ENCODE measurements at regions not wholly inside any gene's neighbourhood (a gene's known extent, or its start where the extent isn't known, plus 50 kb on each side); places are given as distances from the start of the nearest gene placed in this dataset.

DNA sequence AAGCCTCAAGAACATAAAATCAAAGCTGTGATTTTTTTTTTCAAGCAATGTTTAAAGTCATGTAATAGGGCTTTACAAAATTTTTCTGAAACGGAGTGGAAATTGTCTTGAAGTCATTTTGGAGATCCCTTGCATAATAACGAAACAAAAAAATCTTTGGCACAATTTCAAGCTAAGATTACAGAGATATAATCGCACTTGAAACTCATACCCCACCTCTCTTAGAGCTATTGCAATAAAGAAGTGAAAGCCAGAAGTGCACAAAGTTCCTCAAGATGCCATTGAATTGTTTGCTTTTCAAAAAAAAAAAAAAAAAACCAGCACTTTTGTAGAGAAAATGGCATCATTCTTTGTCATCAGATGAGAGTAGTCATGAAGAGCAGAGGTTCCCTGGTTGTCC, 152.3 kb downstream of the PAX3 start:
- DNase-seq (ENCODE audit: low spot score): no peak

DNA sequence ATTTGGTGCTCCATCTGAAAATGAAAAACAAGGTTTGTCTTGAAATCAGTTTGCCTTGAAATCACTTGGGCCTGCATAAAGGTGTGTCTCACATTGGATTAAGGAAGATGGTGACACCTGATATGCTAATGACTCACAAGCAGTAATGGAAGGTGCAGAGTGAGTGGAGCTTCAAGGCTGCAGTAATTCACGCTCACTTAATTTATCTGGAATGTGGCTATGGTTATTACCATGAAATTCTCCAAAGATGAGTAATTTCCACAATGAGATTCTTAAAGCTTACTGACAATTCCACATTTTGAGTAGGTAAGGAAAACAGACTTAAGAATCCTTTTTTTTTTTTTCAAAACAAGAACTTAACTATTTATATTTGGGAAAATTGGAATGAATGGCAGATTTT, 156.8 kb downstream of the PAX3 start:
- no peak for DNase-seq (ENCODE audit: low spot score)

DNA sequence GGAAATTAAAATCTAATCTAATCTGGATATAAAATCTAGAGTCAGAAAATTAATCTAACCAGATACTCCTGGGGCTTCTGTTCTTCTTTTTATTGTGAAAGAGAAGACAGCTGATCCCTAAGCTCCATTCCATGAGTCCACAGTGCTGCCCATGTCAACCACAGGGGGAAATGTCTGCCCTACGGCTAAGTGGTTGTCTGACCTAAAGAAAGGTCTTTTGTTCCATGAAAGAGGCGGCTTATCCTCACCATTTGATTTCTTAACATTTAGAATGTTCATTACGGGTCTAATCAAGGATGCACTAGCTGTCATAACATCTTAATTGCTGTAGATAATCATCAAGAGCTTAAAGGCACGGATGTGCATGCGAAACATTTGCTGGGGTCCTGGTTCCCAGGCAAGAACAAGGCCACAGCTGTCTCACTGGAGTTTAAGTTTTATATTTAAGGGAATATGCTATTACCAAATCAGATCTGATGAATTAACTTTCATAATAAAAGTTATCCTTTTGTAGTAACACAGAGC, 162.6 kb downstream of the PAX3 start:
- no peak for DNase-seq (ENCODE audit: low spot score)

DNA sequence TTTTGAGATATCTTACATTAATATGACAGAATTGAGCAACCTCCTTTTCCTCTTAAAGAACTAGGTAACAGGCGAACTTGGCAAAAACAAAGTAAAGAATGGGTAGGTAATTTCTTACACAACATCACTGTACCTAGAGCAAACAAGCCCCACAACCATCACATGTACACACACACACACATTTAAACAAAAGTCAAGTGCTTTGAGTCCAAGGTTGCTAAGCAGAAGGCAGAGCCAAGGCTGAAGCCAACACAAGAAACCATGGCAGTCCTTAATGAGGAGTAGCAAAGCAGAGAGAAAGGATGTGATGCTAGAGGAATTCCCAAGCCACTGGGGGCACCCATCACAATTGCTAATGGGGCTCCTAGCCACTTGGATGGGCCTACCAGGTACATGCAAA, 164.1 kb downstream of the PAX3 start:
- DNase-seq (ENCODE audit: low spot score): no peak

DNA sequence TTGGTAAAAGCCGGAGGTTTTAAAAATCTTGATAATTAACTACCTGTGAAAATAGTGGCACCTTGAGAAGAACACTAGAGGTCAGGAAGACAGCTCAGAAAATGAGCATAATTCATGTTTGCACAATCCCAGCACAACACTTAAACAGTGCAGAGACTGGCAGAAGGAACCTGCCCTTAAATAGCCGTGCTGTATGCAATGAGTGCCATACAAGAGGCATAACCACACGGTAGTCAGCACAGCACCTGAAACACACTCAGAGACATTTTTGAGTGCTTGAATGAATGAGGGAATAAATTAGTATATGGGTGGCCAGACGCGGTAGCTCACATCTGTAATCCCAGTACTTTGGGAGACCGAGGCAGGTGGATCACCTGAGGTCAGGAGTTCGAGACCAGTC, 164.9 kb downstream of the PAX3 start:
- no peak for DNase-seq (ENCODE audit: low spot score)

DNA sequence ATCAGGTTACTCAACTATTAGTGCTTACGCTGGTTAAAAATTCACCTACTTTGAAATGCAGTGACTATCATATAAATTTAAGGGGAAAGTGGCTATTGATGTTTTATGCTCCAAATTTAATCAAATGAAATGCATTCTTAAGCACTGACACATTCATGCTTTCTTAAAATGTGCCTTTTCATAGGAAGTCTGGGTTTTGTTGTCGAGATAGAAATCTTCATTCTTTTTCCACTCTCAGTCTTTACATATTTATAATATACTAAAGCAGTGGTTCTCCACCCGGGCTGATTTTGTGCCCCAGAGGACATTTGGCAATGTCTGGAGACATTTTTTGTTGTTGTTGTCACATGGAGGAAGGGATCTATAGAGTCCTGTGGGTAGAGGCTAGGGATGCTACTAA, 167.9 kb downstream of the PAX3 start:
- no peak for DNase-seq (ENCODE audit: low spot score)

DNA sequence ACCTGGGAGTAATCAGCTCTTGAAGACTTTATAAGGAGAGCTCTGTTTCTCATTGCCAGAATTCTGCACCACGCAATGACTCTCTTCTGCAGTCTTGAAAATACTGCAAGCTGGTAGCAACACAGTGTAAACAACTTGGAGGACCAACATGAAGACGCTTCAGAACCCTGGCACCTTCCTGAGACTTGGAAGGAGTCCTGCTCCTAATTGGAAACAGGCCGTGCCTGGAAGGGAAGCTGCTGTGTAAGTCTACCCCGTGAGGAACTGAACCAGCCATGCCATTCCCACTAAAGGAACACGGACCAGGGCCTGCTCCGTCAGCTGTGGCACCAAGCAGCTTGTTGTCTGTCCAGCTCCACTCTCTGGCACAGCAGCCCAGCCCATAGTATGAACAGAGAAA, 171.1 kb downstream of the PAX3 start:
- no peak for DNase-seq (ENCODE audit: low spot score)

DNA sequence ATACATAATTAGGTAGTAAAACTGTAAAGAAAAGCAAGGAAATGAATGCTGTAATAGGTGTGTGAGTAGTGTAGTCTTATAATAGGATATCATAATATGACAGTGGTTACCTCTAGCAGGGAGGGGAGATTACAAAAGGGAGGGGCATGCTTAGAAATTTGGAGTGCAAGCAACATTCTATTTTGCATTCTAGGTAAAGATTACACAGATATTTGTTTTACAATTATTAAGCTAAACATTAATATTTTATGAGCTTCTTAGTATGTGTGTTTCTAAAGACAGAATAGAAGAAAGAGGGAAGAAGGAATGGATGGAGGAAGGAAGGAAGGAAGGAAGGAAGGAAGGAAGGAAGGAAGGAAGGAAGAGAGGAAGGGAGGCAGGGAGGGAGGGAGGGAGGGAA, 177.9 kb downstream of the PAX3 start:
- DNase-seq (ENCODE audit: low spot score): no peak

DNA sequence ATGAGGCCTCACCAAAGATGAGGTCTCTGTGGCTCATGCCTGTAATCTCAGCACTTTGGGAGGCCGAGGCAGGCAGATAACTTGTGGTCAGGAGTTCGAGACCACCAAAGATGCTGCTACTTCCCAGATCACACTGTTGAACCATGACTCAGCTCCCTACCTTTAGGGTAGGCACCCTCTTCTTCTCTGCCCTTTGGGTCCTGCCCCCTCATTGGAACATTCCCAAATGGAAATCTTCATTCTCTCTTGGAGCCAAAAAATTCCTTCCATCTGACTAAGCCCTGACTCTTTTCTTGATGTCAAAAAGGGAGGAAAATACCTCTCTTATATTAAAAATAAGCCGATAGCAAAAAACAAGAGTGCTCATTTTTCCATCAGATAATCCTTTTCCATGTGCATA, 183.5 kb downstream of the PAX3 start:
- no peak for DNase-seq (ENCODE audit: low spot score)

DNA sequence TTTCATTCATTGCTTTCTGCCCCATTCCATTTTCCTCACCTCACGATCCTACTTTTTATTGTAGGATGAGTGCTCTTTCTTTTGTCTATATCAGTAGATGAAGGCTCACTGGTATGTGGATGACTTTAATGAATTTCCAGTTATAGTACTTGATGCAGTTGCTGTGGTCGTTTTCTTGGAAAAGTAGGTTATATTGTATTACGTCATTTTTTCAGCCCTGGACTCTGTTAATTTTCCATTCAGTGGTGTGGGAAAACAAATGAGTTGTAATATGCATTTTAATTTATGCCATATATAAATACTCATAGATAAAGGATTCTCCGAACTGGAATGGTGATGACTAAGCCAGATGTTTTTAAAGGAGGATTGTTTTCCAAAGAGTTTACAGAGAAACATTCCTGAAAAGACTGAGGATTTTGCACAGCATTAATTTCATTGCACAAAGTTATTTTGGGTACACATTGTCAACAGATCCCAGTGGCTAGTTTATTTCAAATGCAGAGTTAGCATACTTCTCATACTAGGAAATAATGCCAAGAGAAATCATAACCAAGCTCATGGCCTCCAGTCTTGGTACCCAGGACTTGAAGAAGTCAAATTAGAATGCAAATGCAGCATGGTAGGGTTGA, 189.7 kb downstream of the PAX3 start:
- DNase-seq (ENCODE audit: low spot score): no peak

DNA sequence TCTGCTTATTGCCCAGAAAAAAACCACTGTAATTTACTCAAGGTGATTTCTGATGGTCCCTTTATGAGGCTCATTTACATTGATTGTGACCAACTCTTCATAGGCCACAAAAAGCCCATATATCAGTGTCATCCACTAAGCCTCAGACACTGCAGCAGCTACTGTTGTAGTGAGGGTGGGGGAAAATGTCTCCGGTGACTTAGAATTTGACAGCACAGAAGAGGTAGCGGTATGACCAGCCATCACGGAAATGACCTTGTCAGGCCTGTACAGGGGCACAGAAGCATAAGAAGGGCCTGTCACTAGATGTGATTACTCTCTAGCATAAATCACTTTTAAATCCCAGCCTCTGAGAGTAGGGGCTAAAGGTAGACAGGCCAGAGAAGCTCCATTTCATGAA, 190.3 kb downstream of the PAX3 start:
- no peak for DNase-seq (ENCODE audit: low spot score)

DNA sequence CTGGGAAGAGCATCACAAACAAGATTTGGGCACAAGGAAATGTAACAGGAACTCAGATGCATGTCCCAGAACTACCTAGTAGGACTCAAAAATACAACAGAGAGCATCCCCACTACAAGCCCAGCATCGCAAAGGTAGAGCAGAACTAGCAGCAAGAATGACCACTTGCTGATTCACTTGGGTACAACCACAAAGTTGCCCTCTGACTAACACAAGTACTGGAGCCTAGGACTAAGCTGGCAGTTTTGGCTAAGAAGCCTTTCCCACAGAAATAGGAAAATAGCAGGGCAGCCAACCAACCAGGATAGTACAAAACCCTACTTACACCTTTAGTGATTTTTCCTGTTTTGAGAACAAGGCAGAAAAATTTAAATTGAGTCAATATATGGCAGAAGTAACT, 193.8 kb downstream of the PAX3 start:
- no peak for DNase-seq (ENCODE audit: low spot score)

DNA sequence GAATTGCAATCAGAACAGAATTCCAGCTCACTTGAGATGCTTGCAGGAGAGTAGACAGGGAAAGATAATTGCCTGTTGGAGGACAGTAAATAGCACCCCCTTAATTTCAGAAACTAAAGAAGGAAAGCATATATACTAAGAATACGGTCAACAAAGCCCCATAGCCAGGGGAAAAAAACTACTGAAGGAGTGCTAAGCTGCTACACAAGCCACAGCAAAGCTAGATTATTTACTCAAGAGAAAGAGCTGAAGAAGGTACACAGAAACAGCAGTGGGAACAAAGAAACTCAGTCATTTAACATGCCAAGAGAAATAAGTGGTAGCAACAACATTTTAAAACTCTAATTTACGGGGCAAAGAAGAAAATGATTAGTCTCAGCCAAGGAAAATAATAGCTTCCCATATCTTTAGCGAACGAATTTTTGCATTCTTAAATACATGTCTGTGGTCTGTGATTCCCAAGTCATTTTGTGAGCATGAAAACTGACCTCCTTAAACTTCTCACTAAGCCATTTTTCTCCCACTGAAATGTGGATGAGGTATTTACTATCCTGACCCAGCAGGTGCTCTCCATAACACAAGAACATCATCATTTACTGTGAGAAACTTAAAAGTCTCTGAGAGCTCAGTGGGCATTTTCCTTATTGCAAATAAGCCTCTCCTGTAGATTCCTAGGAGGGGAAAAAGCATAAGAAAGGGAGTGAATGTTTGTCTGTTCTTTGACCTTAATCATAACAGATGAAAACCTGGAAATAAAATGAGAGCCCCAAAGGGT, 196.0 kb downstream of the PAX3 start:
- DNase-seq (ENCODE audit: low spot score): no peak

DNA sequence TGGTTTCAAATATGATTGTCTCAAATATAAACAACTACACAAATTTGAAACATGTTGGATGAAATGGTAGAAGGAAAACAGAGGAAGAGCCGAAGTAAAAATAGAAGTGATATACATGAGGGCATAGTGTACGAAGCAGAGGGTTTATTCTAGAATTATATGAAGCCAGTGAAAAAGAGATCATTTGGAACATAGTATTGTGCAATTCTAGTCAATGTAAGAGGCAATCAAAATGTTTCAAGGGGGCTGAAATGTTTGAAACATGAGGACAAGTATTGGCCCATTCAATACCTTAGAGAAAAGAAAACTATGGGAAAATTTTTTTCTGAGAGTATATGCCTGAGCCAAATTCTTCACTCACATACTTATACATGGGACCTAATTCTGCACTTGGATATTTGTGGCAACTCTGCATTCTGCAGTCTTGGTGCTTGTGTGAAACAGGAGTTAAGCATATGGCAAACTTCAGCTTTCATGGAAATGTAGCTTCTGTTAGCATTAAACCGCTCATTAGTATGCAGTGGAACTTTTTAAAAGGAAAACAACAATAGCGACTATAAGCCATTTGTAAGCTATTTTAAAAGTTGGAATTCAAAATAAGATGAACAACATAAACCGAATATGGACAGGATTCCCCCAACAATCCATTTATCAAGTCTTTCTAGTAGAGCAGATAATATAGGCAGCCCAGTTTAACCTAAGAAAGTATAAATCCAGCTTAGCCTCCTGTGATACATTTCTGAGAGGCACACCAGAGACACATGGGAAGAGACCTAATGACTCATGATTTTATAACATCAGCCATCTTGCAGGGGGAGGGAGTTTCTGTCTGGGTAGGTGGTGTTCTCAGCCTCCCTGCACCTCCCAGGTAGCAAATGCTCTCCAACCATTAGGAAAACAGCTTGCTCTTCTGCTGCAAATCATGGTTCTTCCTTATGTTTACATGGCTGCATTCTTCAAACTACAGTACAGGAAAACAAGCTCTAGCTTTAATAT, 197.8 kb downstream of the PAX3 start:
- DNase-seq (ENCODE audit: low spot score): no peak

DNA sequence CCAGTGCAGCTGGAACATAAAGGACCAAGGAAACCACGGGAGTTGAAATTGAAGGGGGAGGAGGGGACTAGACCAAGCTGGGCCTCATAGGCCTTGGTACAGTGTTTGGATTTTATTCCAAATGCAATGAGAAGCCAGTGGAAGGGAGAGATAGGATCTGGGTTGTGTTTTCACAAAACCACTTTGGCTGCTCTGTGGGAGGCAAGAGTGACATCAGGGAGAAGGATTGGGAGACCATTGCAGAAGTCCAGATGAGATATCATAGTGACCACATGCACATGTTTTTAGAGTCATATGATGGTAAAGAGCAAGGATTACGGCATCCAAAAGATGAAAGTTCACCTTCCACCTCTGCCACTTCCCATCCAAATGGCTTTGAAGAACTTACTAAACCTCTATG, 210.2 kb downstream of the PAX3 start:
- DNase-seq (ENCODE audit: low spot score): no peak

DNA sequence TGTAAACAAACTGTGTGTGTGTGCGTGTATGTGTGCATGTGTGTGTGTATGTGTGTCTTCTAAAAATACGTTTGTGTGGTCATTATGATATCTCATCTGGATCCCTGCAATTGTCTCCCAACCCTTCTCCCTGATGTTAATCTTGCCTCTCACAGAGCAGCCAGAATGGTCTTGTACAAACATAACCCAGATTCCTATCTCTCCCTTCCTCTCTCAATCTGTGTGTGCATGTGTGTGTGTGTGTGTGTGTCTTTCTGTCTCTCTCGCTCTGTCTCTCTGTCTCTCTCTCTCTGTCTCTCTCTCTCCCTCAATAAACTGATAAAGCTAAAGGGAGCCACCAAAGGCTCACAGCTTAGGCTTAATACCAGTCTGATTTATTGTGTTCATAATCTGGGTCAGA, 210.8 kb downstream of the PAX3 start:
- DNase-seq (ENCODE audit: low spot score): no peak

DNA sequence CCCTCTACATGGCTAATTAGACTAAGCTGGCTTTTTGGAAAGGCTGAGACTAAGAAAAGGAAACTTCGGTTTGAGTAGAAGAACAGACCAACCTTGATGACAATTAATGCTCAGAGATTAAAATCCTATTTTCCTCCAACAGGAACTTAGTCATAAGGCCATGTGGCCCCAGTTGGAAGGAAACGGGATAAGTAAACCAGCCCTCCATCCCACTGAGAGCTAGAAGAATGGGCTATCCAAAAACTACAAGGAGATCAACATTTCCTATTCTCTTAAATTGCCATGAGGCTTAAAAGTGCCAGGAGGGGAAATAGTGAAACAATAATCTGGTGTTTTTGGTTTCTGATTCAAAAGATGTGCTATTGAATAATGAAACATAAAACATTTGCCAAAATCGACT, 216.6 kb downstream of the PAX3 start:
- DNase-seq (ENCODE audit: low spot score): no peak

DNA sequence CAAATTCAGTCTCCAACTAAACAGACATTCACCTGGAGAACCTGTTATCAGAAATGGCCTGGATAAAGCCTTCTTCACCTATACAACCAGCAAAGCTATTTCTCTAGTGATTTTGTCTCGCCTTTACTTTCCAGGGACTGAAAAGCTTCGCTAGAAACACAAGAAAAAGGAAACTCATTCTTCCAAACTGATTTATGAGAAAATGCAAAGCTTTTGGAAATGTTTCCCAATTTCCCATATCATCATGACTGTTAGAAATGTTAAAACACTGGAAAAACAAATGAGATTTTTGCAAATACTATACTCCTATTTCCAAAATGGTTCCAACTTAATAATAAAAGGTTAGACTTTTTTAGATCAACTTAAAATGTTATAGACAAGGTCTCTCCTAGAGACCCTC, 218.7 kb downstream of the PAX3 start:
- no peak for DNase-seq (ENCODE audit: low spot score)

DNA sequence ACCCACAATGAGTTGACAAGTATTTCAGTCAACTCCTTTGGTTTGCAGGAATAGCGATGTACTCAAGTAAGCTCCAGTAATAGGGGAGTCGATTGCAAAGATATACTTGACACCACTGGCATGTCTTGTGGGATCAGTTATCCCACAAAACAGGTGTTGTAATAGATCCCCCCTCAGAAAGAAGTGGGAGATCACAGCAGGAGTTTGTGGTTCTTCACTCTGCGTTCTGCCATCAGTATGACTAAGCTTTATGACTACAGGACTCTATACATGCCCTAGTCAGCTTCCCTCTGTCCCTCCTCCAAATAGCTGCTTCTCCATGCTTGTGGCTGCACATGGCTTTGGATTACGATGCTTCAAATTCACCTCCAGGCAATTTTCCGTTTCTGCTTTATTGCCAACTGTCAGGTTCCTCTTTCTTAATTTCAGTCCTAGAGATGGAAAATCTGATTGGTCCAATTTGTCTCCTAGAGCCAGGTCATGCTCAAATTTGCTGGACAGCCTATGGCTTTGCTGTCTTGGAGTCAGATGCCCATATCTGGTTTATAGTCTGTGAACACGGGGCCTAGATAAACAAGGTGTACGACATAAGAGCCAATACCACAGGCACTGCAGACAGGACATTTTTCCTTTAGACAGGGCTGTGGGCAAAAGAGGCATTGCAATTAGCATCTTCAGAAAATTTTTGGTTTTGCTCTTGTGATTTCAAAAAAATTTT, 221.7 kb downstream of the PAX3 start:
- DNase-seq (ENCODE audit: low spot score): no peak

DNA sequence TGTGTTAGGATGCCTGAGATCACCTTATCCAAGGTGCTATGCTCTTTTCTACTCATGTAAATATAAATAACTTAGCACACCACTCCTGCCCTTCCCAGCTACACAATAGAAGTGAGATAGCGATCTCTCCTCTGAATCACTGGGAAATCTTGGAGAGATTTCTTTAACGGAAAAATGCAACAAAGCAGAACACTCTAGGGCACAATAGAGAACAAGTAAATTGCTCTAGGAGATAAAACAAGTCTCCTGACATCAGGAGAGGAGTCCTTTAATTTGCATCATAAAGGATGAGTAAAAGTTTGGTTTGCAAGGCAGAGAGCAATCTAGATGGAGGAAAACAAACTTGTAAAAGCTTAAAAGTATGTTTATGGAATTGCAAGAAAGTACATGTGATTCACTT, 224.1 kb downstream of the PAX3 start:
- DNase-seq (ENCODE audit: low spot score): no peak

DNA sequence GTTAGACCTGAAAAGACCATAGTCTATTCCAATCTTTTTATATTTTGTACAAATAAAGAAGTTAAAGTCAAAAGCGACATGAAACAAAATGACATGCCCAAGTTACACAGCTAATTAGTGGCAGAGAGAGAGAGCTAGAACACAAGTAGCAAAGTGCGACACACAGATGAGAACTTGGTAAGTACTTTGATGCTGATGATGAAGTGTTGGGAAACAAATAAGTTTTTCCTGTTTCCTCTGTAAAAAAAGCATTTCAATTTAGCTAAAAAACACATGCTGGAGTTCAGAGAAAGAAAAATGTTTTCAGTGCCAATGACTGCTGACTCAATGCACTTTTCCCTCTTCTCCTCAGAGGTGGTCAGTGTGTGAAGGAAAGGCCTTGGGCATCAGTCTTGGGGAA, 226.9 kb downstream of the PAX3 start:
- DNase-seq (ENCODE audit: low spot score): no peak

DNA sequence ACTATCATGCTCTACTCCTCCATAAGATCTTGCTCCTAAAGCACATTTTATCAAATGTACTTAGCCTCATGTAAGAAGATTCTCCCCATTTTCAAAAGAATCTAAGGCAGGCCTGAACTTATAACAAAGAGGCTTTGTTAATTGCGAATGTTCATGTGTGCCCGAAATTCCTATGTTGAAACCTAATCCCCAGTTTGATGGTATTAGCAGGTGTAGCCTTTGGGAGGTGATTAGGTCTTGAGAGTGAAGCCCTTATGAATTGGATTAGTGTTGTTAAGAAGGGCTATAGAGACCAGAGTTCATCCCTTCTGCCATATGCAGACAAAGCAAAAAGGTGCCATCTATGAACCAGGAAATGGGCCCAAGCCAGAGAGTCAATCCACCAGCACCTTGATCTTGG, 234.5 kb downstream of the PAX3 start:
- no peak for DNase-seq (ENCODE audit: low spot score)
